SKM-1 (cell line): ENCODE measurements at regions not wholly inside any gene's neighbourhood (a gene's known extent, or its start where the extent isn't known, plus 50 kb on each side); places are given as distances from the start of the nearest gene placed in this dataset.
"Not testable (repeated sequence)": the region's sequence is repeated elsewhere in the genome, so short reads cannot be mapped to it uniquely, and the experiment has no call there.

Experiments
- DNase-seq: peaks from one replicate; lab custom pipeline; 2025; ENCODE audit not compliant: unreplicated experiment; lab: John Stamatoyannopoulos, UW

GRCh38 chr18:43793910-43794309, 516.6 kb upstream of the SYT4 start:
- DNase-seq: no peak

GRCh38 chr18:43794363-43794762, 517.1 kb upstream of the SYT4 start:
- no peak for DNase-seq

GRCh38 chr18:43797347-43797746, 520.1 kb upstream of the SYT4 start:
- no peak for DNase-seq

GRCh38 chr18:43800584-43800983, 523.3 kb upstream of the SYT4 start:
- DNase-seq: no peak

- no peak for DNase-seq
Measured at GRCh38 chr18:43805646-43806194, 528.4 kb upstream of the SYT4 start.

GRCh38 chr18:43812627-43813026, 535.3 kb upstream of the SYT4 start:
- no peak for DNase-seq

GRCh38 chr18:43819397-43819796, 542.1 kb upstream of the SYT4 start:
- DNase-seq: no peak

GRCh38 chr18:43819873-43820272, 542.6 kb upstream of the SYT4 start:
- DNase-seq: no peak

- no peak for DNase-seq
Measured at GRCh38 chr18:43825768-43826167, 548.5 kb upstream of the SYT4 start.

- no peak for DNase-seq
Measured at GRCh38 chr18:43826215-43826614, 548.9 kb upstream of the SYT4 start.

GRCh38 chr18:43827311-43827710, 550.0 kb upstream of the SYT4 start:
- DNase-seq: no peak

GRCh38 chr18:43830303-43830702, 553.0 kb upstream of the SYT4 start:
- DNase-seq: no peak

GRCh38 chr18:43830947-43831346, 553.7 kb upstream of the SYT4 start:
- no peak for DNase-seq

GRCh38 chr18:43846299-43846698, 569.0 kb upstream of the SYT4 start:
- no peak for DNase-seq

GRCh38 chr18:43847164-43848091, 570.1 kb upstream of the SYT4 start:
- DNase-seq: no peak

GRCh38 chr18:43849831-43850230, 572.5 kb upstream of the SYT4 start:
- not testable (repeated sequence) for DNase-seq

GRCh38 chr18:43855376-43855775, 578.1 kb upstream of the SYT4 start:
- no peak for DNase-seq

- no peak for DNase-seq
Measured at GRCh38 chr18:43863180-43863579, 585.9 kb upstream of the SYT4 start.

- no peak for DNase-seq
Measured at GRCh38 chr18:43866696-43867095, 589.4 kb upstream of the SYT4 start.

- DNase-seq: no peak
Measured at GRCh38 chr18:43868497-43868995, 591.3 kb upstream of the SYT4 start.

- no peak for DNase-seq
Measured at GRCh38 chr18:43869451-43870008, 592.2 kb upstream of the SYT4 start.

GRCh38 chr18:43870626-43871025, 593.3 kb upstream of the SYT4 start:
- DNase-seq: no peak
